Liver (tissue), 8 donors: ENCODE measurements at regions not wholly inside any gene's neighbourhood (a gene's known extent, or its start where the extent isn't known, plus 50 kb on each side); places are given as distances from the start of the nearest gene placed in this dataset.

Experiments
- DNase-seq: peaks from one replicate; pipeline ENCODE4 v3.0.0-alpha.2; 2017; ENCODE audit warnings: low spot score
- H3K27ac ChIP-seq, 2 donors: one replicate each; pipeline ENCODE4 v1.7.0; 2013; ENCODE audit warnings: inconsistent platforms in 2 of 2, low read length in 2 of 2, control low read depth in 1 of 2, low read depth in 1 of 2, mild to moderate bottlenecking in 1 of 2
- H3K27me3 ChIP-seq, 4 donors: one replicate each; pipeline versions ENCODE4 v1.6.1 to v1.7.0; 2013; ENCODE audit warnings: low read length in 3 of 4, inconsistent platforms in 1 of 4, mild to moderate bottlenecking in 1 of 4, moderate library complexity in 1 of 4; ENCODE audit not compliant: control insufficient read depth in 4 of 4, insufficient read depth in 4 of 4
- H3K36me3 ChIP-seq, 4 donors: one replicate each; pipeline versions ENCODE4 v1.6.1 to v1.7.0; 2013; ENCODE audit warnings: low read length in 3 of 4, mild to moderate bottlenecking in 3 of 4, low read depth in 1 of 4, moderate library complexity in 1 of 4; ENCODE audit not compliant: control insufficient read depth in 4 of 4, insufficient read depth in 3 of 4
- H3K4me1 ChIP-seq, 4 donors: one replicate each; pipeline versions ENCODE4 v1.6.1 to v1.7.0; 2013; ENCODE audit warnings: low read length in 3 of 4, mild to moderate bottlenecking in 3 of 4, moderate library complexity in 1 of 4; ENCODE audit not compliant: control insufficient read depth in 4 of 4, insufficient read depth in 4 of 4
- H3K4me3 ChIP-seq, 3 donors: one replicate each; pipeline versions ENCODE4 v1.6.1 to v1.7.0; 2013; ENCODE audit warnings: low read length in 3 of 3, control low read depth in 1 of 3, low read depth in 1 of 3, mild to moderate bottlenecking in 1 of 3
- H3K9ac ChIP-seq, 2 donors: one replicate each; pipeline ENCODE4 v1.7.0; 2013; ENCODE audit warnings: low read length in 2 of 2, mild to moderate bottlenecking in 2 of 2, moderate library complexity in 2 of 2, control low read depth in 1 of 2, low read depth in 1 of 2
- H3K9me3 ChIP-seq, 4 donors: one replicate each; pipeline versions ENCODE4 v1.6.1 to v1.7.0; 2013; ENCODE audit warnings: low read length in 3 of 4; ENCODE audit not compliant: control insufficient read depth in 4 of 4
- ATF3 ChIP-seq: IDR thresholded peaks from 2 replicates; pipeline ENCODE4 v1.6.1; 2016; ENCODE audit warnings: antibody characterized with exemption
- CTCF ChIP-seq: fragments of 150-350 bp; IDR thresholded peaks from 2 replicates; pipeline ENCODE4 v1.5.1; 2017; ENCODE audit warnings: improper control_type of control experiment, low read depth, low read length; ENCODE audit not compliant: missing input control
- FOXA1 ChIP-seq: IDR thresholded peaks from 2 replicates; pipeline ENCODE4 v1.6.1; 2016; ENCODE audit warnings: antibody characterized with exemption
- FOXA2 ChIP-seq: IDR thresholded peaks from 2 replicates; pipeline ENCODE4 v1.6.1; 2016; ENCODE audit warnings: antibody characterized with exemption
- GABPA ChIP-seq, 2 donors: IDR thresholded peaks in 1 of 2; conservative IDR thresholded peaks in 1 of 2; 2 replicates each; pipeline ENCODE4 v1.6.1; 2016; ENCODE audit warnings: antibody characterized with exemption in 2 of 2, mild to moderate bottlenecking in 1 of 2, moderate library complexity in 1 of 2
- HNF4G ChIP-seq: IDR thresholded peaks from 2 replicates; pipeline ENCODE4 v1.6.1; 2016; ENCODE audit warnings: antibody characterized with exemption
- MAX ChIP-seq: IDR thresholded peaks from 2 replicates; pipeline ENCODE4 v1.6.1; 2016; ENCODE audit warnings: antibody characterized with exemption
- NR2F2 ChIP-seq: IDR thresholded peaks from 2 replicates; pipeline ENCODE4 v1.6.1; 2016; ENCODE audit warnings: antibody characterized with exemption
- RAD21 ChIP-seq, 2 donors: IDR thresholded peaks; 2 replicates each; pipeline ENCODE4 v1.6.1; 2016; ENCODE audit warnings: antibody characterized with exemption in 2 of 2, mild to moderate bottlenecking in 2 of 2
- REST ChIP-seq: IDR thresholded peaks from 2 replicates; pipeline ENCODE4 v1.6.1; 2016; ENCODE audit warnings: antibody characterized with exemption, mild to moderate bottlenecking
- RXRA ChIP-seq, 2 donors: IDR thresholded peaks; 2 replicates each; pipeline ENCODE4 v1.6.1; 2017 to 2018; ENCODE audit warnings: antibody characterized with exemption in 2 of 2, mild to moderate bottlenecking in 1 of 2
- SP1 ChIP-seq: IDR thresholded peaks from 2 replicates; pipeline ENCODE4 v1.6.1; 2018; ENCODE audit warnings: antibody characterized with exemption, mild to moderate bottlenecking
- YY1 ChIP-seq: IDR thresholded peaks from 2 replicates; pipeline ENCODE4 v1.6.1; 2016; ENCODE audit warnings: antibody characterized with exemption, mild to moderate bottlenecking
- ZBTB33 ChIP-seq: IDR thresholded peaks from 2 replicates; pipeline ENCODE4 v1.6.1; 2016; ENCODE audit warnings: antibody characterized with exemption
- WGBS: extraction: QIAGEN DNeasy Blood & Tissue Kit; methylation state at CpG from one replicate; pipeline ENCODE4 v1.1.7; 2013; 5-methylcytosine and 5-hydroxymethylcytosine counted together
- donor health status: healthy.
- donor health status: healthy.
- donor health status: healthy.
- donor health status: healthy.
- donor health status: healthy.

- TF ChIP-seq CTCF (peak; percentile 42), REST (no peak), GABPA (IDR thresholded peaks at IDR 0.05 in 1 of 2, conservative IDR thresholded peaks at IDR 0.05 in 1 of 2) (no peak), RAD21 (IDR thresholded peaks at IDR 0.05) (peak; percentile 66 to 80)
- peaks cover 0 to 5% (median 0%) of the 10 kb centered on the region in 4 donors for H3K27me3 ChIP-seq
- H3K4me3 ChIP-seq, result no peak overlapping the region
- peaks cover 0 to 3% (median 0%) of the 10 kb centered on the region in 4 donors for H3K4me1 ChIP-seq
- DNase-seq, result peak; percentile 56
- H3K36me3 ChIP-seq, result no peaks in the 10 kb centered on the region
- H3K9me3 ChIP-seq, result no peaks in the 10 kb centered on the region
- H3K9ac ChIP-seq, result no peak overlapping the region
- WGBS, result 59% methylated on average over 5 of the region's 5 CpGs
- no peak overlapping the region for H3K27ac ChIP-seq
Measured at GRCh38 chr2:59025157-59025757, 784.1 kb upstream of the FANCL start.

GRCh38 chr2:59021786-59022185, 780.7 kb upstream of the FANCL start:
- H3K4me3 ChIP-seq, result no peak overlapping the region
- H3K9ac ChIP-seq, result no peak overlapping the region
- H3K36me3 ChIP-seq, result no peaks in the 10 kb centered on the region
- no peaks in the 10 kb centered on the region for H3K9me3 ChIP-seq
- no peaks in the 10 kb centered on the region for H3K27me3 ChIP-seq
- TF ChIP-seq RAD21 (IDR thresholded peaks at IDR 0.05), result no peak
- no peak for TF ChIP-seq HNF4G
- TF ChIP-seq CTCF, result no peak
- no peak for TF ChIP-seq ZBTB33
- TF ChIP-seq ATF3, result no peak
- no peak for TF ChIP-seq RXRA (IDR thresholded peaks at IDR 0.05)
- TF ChIP-seq NR2F2, result no peak
- TF ChIP-seq YY1, result no peak
- TF ChIP-seq REST, result no peak
- no peak for TF ChIP-seq SP1
- no peak for TF ChIP-seq FOXA1
- TF ChIP-seq FOXA2, result no peak
- TF ChIP-seq MAX, result no peak
- WGBS, result 75% methylated on average over 1 of the region's 1 CpG
- peaks cover 0 to 3% (median 0%) of the 10 kb centered on the region in 4 donors for H3K4me1 ChIP-seq
- DNase-seq, result no peak
- H3K27ac ChIP-seq, result no peak overlapping the region
